GM19438 (cell line): ENCODE measurements at regions not wholly inside any gene's neighbourhood (a gene's known extent, or its start where the extent isn't known, plus 50 kb on each side); places are given as distances from the start of the nearest gene placed in this dataset.
"Not testable (repeated sequence)": the region's sequence is repeated elsewhere in the genome, so short reads cannot be mapped to it uniquely, and the experiment has no call there.

Experiments used
- ATAC-seq: cut with Tn5 transposase; IDR thresholded peaks from one replicate; pipeline ENCODE4 v1.9.1; 2021; ENCODE audit warnings: low read depth; ENCODE audit not compliant: unreplicated experiment

- ATAC-seq = no peak
Measured at GRCh38 chrX:39477762-39478120, 620.0 kb downstream of the BCOR start.

DNA sequence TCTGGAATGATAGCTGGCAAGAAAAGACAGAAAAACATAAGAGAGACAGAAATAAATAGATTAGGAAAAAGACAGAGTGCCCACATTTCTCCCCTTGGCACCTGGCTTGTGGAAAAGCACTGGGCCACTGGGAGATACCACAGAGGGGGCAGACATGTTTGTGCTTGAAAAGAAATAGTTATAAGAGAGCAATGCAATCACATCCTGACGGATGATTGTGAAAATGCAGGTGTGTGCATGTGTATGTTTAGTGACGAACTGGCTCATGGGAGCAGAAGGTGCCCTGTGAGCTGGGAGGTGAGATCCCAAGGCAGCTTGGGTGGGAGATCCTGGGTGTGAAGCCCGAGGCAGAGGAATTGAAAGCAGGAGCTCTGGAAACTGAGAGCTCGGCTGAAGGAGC lies 617.9 kb downstream of the BCOR start:
- no peak for ATAC-seq

DNA sequence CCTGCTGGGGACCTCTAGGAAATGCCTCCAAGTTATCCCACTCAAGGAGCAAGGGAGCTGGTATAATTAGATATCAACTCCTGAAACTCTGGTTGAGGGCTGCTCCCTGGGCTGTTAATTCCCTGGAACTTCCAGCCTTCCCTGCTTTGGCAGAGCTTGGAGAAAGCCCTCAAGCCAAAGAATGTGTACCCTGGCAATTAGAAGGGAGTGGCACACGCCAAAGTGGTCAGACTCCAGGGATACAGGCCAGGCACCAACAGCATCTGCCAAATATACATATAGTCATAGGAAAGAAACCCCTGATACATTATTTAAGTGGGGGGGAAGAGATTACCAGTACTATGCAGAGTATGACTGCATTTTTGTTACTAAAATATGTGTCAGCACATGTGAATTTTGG lies 616.8 kb downstream of the BCOR start:
- no peak for ATAC-seq

GRCh38 chrX:39481621-39482020 lies 616.1 kb downstream of the BCOR start:
- ATAC-seq = no peak

DNA sequence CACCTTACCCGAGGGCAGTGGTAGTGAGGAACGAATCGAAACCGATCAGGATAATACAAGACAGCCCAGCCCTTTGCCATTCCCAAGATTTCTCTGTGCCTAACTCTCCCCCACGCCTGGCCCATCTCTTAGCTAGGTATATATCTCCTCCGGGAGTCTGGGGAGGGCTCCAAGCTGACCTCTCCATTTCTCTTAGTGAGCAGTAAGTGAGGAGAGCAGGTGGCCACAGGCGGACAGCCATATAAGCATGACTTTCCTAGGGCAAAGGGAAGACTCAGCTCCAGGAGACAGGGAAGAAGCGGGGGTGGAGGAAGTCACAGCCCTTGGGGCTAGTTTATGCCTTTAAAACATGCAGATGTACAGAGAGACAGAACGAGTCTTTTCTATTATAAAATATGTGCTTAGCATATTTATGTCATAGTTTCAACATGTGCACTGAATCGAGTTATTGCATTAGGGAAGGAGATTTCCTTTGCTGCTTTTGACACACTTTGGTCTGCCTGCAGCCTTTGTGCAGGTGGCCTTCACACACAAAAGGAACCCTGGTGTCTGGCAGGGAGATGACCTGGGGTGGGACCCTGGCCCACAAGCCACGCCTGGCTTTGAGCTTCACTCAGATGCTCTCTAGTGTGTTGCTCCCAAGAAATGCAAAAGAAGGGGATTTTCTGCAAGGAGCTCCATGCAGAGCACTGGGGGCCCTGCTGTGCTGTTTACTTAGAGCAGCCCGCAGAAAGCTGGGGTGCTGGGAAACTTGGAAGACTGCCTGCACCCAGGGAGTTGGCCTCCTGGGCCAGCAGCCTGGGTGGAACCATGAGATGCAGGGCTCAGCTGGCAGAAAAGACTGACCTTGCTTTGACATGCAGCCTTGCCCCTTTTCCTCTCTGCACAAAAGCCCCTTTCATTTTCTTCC lies 613.3 kb downstream of the BCOR start:
- no peak for ATAC-seq

DNA sequence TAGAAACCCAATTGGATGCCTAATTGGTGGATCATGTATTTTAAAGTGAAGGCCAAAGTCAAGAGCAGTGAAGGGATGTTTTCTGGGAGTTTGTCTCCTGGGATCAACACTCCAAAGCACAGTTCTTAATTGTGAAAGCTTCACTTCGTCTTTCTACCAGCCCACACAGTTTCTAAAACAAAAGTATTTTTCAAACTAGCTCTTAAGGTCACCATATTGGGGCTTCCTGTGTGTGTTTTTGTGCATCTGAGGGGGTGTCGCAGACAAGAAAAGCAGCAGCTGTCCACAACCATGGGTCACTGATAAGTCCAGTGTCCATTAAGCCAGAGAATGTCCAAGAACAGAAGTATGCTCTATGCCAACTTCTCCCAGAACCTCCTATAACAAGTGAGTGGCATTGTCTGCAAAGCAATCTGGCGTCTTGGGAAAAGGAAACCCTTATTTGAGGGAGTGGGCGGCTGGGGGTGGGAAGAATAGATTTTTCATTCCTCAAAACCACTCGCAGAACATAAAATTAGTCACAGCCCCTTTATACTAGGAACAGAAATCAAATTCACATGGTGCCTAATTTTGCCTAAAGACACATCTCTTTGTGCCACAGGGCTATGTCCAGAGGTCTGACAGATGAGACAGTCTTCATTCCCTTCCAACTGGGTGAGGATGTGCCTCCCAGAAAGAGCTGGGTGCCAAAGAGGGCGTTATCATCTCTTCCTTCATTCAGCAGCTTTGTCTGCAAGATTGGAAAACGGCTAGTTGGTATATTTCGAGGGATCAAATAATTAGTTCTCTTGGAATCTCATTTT lies 610.4 kb downstream of the BCOR start:
- no peak for ATAC-seq

GRCh38 chrX:39487969-39488330 lies 609.8 kb downstream of the BCOR start:
- ATAC-seq = no peak

- no peak for ATAC-seq
Measured at GRCh38 chrX:39491548-39492297, 606.0 kb downstream of the BCOR start.

DNA sequence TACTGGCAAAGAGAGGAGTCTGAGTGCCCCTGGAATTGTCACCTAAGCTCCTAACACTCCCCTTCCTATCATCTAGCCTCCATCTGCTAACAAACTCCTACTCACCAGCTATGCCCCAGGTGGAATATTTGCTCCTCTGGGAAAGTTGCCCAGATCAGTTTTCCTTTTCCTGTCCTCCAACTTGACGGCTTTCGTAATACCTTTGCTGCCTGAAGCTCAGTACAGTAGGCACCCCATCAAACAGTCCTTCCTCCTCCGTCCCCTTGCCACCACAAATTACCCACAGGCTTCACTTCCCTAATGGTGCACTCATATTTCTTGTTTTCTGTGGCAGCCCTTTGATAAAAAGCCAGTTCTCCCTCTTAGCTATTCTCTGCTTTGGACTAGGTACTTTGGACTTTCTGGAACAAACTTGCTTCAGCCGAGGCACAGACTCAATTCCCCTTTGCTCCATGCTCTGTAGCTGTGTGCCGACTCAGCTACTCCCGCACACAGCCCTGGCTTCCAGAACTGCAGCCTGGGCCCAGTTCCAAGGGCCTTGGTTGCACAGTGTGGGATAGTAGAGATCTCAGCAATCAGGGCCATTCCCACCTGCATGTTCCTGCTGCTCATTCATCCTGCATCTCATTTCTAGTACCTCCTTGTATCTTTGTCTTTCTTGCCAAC lies 605.1 kb downstream of the BCOR start:
- peak; percentile 52 for ATAC-seq

GRCh38 chrX:39493168-39493567 lies 604.6 kb downstream of the BCOR start:
- ATAC-seq = no peak

DNA sequence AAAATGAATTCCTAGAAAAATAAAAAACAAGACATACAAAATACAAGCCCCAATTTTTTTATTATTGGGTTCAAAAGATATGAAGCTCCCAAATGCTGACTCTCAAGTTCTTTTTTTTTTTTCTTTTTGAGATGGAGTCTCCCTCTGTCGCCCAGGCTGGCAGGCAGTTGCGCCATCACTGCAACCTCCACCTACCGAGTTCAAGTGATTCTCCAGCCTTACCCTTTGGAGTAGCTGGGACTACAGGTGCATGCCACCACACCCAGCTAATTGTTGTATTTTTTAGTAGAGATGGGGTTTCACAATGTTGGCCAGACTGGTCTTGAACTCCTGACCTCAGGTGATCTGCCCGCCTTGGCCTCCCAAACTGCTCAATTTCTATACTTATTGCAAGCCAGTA lies 600.6 kb downstream of the BCOR start:
- ATAC-seq = not testable (repeated sequence)

DNA sequence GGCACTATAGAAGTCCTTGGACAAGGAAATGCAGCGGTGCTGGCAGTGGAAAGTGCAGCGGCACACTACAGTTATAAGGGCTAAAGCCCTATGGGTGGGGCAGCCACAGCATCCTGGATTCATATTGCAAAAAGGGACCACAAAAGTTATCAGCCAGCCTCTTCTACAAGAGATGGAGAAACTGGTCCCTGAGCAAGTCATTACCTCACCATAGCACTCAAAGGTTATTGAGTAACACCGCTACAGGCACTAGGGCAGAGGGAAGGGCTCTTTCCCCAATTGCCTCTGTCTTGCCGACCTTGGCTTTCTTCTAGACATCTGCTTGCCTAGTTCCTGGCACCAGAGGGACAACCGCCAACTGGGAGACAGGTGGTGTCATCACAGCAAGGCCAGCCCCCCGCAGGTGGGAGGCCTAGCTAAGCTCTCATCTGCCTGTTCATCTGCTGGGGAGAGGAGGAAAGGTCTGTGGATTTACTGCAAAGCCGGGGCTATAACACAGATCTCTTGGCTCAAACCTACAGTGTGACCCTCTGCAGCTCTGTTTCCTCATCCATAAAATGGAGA lies 600.0 kb downstream of the BCOR start:
- ATAC-seq = no peak

- no peak for ATAC-seq
Measured at GRCh38 chrX:39499996-39500395, 597.8 kb downstream of the BCOR start.

DNA sequence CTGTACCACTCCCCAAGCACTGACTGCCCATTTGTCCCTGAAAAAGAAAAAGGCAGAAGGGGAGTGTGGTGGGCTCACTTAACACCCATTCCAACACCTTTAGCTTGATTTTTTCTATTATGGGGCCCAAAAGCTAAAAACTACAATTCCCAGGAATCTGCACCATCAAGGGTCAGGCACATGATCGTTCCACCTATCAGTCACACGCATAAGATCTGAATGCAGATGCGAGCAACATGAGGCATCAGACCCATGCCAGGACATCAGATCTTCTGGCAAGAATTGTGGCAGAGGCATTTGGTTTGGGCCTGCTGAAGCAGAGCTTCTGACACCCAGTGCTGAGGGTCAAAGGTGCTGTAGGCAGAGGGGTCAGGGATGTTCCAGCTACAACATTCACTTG lies 595.9 kb downstream of the BCOR start:
- no peak for ATAC-seq

DNA sequence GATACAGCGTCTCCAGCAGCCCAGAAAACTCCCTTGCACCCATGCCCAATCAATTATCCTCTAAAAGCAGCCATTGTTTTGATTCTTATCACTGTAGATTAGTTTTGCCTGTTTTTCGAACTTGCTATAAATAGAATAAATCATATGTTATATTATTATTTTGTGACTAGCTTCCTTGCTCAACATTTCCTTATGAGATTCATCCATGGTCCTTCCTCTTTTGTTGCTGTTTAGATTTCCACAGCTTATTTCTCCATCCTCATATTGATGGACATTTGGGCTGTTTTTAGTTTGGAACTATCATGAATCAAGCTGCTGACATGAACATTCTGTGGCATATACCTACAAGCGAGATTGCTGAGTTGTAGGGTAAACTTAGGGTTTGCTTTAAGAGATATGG lies 595.3 kb downstream of the BCOR start:
- ATAC-seq = no peak

GRCh38 chrX:39504227-39504626 lies 593.5 kb downstream of the BCOR start:
- ATAC-seq = no peak

DNA sequence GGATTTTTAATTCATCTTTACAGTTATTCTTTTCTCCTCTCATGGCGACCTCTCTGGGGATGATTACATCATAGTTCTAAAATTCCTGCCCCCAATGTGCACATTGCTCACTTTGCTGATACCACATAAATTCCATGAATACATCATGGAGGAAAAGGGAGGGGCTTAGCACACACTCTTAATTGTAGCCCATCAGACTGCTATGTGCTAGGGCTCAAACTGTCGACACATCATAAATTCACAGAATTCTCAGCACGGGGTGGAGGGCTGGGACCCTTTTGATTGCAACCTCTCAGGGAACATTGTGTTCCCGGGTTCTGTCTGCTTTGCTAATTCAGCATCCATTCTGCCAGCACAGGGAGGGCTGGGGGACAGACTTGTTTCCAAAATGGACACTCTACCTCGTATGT lies 592.9 kb downstream of the BCOR start:
- ATAC-seq = no peak

DNA sequence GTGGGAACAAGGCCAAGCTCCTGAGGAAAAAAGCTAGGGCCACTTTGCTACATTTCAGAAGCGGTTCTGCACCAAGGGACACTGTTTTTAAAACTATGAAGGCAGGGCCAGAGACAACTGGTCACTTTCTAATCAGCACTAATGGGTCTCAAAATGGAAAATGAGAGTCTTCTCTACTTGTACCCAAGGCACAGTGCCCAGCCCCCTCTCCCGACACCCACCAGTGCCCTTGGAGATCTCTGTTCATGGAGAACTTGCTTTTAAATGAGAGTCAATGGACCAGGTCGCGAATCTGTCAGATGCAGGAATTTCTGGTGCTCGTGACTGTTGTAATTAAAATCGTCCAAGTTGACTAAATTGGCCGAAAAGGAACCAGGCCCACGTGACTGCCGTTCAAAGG lies 591.6 kb downstream of the BCOR start:
- ATAC-seq = no peak

- no peak for ATAC-seq
Measured at GRCh38 chrX:39507034-39507433, 590.7 kb downstream of the BCOR start.

- ATAC-seq = no peak
Measured at GRCh38 chrX:39507617-39508299, 590.0 kb downstream of the BCOR start.
